HEK293T (cell line): ENCODE measurements at regions not wholly inside any gene's neighbourhood (a gene's known extent, or its start where the extent isn't known, plus 50 kb on each side); places are given as distances from the start of the nearest gene placed in this dataset.

Experiments used
- ELF4 ChIP-seq: fragments of 450-650 bp; IDR thresholded peaks from 2 replicates; pipeline ENCODE4 v1.6.1; 2017; ENCODE audit warnings: antibody characterized with exemption
- FOXM1 ChIP-seq: fragments of 450-650 bp; IDR thresholded peaks from 2 replicates; pipeline ENCODE4 v1.6.1; 2017; ENCODE audit warnings: mild to moderate bottlenecking, borderline replicate concordance
- HDGF ChIP-seq: fragments of 450-650 bp; IDR thresholded peaks from 2 replicates; pipeline ENCODE4 v1.6.1; 2017; ENCODE audit warnings: antibody characterized with exemption, borderline replicate concordance
- L3MBTL2 ChIP-seq: fragments of 450-650 bp; conservative IDR thresholded peaks from 2 replicates; pipeline ENCODE4 v1.6.1; 2016; ENCODE audit warnings: mild to moderate bottlenecking
- NFRKB ChIP-seq: fragments of 450-650 bp; IDR thresholded peaks from 2 replicates; pipeline ENCODE4 v1.6.1; 2016; ENCODE audit warnings: mild to moderate bottlenecking, moderate library complexity
- SP1 ChIP-seq: fragments of 450-650 bp; IDR thresholded peaks from 2 replicates; pipeline ENCODE4 v1.6.1; 2017
- SUZ12 ChIP-seq: fragments of 450-650 bp; IDR thresholded peaks from 2 replicates; pipeline ENCODE4 v1.6.1; 2016; ENCODE audit warnings: mild to moderate bottlenecking

DNA sequence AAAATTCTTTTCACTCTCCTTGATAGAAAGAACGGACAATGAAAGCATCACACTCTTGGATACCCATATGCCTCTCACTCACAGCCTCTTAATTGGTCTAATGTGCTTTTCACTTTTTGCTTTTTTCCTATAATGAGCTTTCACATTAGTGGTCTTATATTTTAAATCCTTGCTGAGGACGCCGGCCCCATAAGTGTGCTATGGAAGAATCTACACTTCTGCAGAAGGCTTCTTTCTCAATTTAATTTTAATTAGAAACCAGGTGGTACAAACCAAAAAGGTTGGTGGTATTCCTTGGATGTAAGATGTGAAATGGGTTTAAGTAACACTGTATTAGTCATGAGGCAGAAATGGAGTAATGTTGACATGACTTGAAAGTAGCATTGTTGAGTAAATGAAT lies 190.6 kb upstream of the NFIA start:
- TF ChIP-seq SP1 = no peak
- TF ChIP-seq SUZ12 = no peak
- no peak for TF ChIP-seq NFRKB
- TF ChIP-seq HDGF = no peak
- TF ChIP-seq L3MBTL2 = no peak
- no peak for TF ChIP-seq ELF4
- TF ChIP-seq FOXM1 = no peak
